SK-N-SH treated with all-trans-retinoic acid at 6 μM for 48 hours (cell line): ENCODE measurements at regions not wholly inside any gene's neighbourhood (a gene's known extent, or its start where the extent isn't known, plus 50 kb on each side); places are given as distances from the start of the nearest gene placed in this dataset.

Experiments used
- ATAC-seq: fragments of 200-7000 bp; cut with Tn5 transposase; 3 replicates; pipeline ENCODE4 v1.9.1; 2020; ENCODE audit warnings: mild to moderate bottlenecking, moderate library complexity
- ARNTL ChIP-seq: fragments of 450-650 bp; formaldehyde crosslinking; IDR thresholded peaks from 2 replicates; pipeline ENCODE4 v1.5.0; 2020; ENCODE audit warnings: low read depth, mild to moderate bottlenecking, moderate library complexity, borderline replicate concordance
- BACH2 ChIP-seq: fragments of 250-450 bp; sonication (Bioruptor Pico); IDR thresholded peaks from 2 replicates; pipeline ENCODE4 v1.9.0; 2021; ENCODE audit warnings: mild to moderate bottlenecking, borderline replicate concordance
- CSDC2 ChIP-seq: fragments of 250-450 bp; sonication (Bioruptor Pico); IDR thresholded peaks from 2 replicates; pipeline ENCODE4 v1.5.0; 2020; ENCODE audit warnings: mild to moderate bottlenecking, moderate library complexity
- ESRRG ChIP-seq: fragments of 250-450 bp; sonication (Bioruptor Pico); IDR thresholded peaks from 2 replicates; pipeline ENCODE4 v1.6.1; 2021; ENCODE audit warnings: mild to moderate bottlenecking
- GLIS3 ChIP-seq: fragments of 250-450 bp; sonication (Bioruptor Pico); IDR thresholded peaks from 2 replicates; pipeline ENCODE4 v1.5.0; 2020; ENCODE audit warnings: mild to moderate bottlenecking, moderate library complexity
- OSR1 ChIP-seq: fragments of 250-450 bp; sonication (Bioruptor Pico); IDR thresholded peaks from 2 replicates; pipeline ENCODE4 v1.8.0; 2022; ENCODE audit warnings: moderate library complexity, mild to moderate bottlenecking, inconsistent platforms
- PPARA ChIP-seq: fragments of 250-450 bp; sonication (Bioruptor Pico); IDR thresholded peaks from 2 replicates; pipeline ENCODE4 v1.5.0; 2020; ENCODE audit warnings: mild to moderate bottlenecking, borderline replicate concordance
- RARB ChIP-seq: fragments of 250-450 bp; sonication (Bioruptor Pico); IDR thresholded peaks from 2 replicates; pipeline ENCODE4 v1.8.0; 2021; ENCODE audit warnings: mild to moderate bottlenecking, moderate library complexity
- TCF4 ChIP-seq: fragments of 250-450 bp; sonication (Bioruptor Pico); IDR thresholded peaks from 2 replicates; pipeline ENCODE4 v1.8.0; 2021; ENCODE audit warnings: mild to moderate bottlenecking, moderate library complexity, borderline replicate concordance
- TOX ChIP-seq: fragments of 250-450 bp; sonication (Bioruptor Pico); IDR thresholded peaks from 2 replicates; pipeline ENCODE4 v1.8.0; 2021; ENCODE audit warnings: mild to moderate bottlenecking, moderate library complexity, borderline replicate concordance
- ZC3H10 ChIP-seq: fragments of 250-450 bp; sonication (Bioruptor Pico); IDR thresholded peaks from 2 replicates; pipeline ENCODE4 v1.5.1; 2021; ENCODE audit warnings: mild to moderate bottlenecking, moderate library complexity
- ZFP3 ChIP-seq: fragments of 250-450 bp; sonication (Bioruptor Pico); IDR thresholded peaks from 2 replicates; pipeline ENCODE4 v1.5.0; 2020; ENCODE audit warnings: mild to moderate bottlenecking, moderate library complexity
- ZFP30 ChIP-seq: fragments of 450-650 bp; formaldehyde crosslinking; IDR thresholded peaks from 2 replicates; pipeline ENCODE4 v1.5.0; 2022; ENCODE audit warnings: mild to moderate bottlenecking, moderate library complexity
- ZNF565 ChIP-seq: fragments of 450-650 bp; formaldehyde crosslinking; conservative IDR thresholded peaks from 2 replicates; pipeline ENCODE4 v1.5.0; 2020; ENCODE audit warnings: low read depth, mild to moderate bottlenecking, moderate library complexity
- ZNF8 ChIP-seq: fragments of 450-650 bp; formaldehyde crosslinking; IDR thresholded peaks from 2 replicates; pipeline ENCODE4 v1.5.0; 2020; ENCODE audit warnings: mild to moderate bottlenecking, moderate library complexity
- TF ChIP-seq, protein P1 (sequence below): fragments of 250-450 bp; sonication (Bioruptor Pico); IDR thresholded peaks from 2 replicates; pipeline ENCODE4 v1.8.0; 2021; ENCODE audit warnings: low read depth, mild to moderate bottlenecking, moderate library complexity, borderline replicate concordance
- TF ChIP-seq, protein P2 (sequence below): fragments of 250-450 bp; sonication (Bioruptor Pico); IDR thresholded peaks from 2 replicates; pipeline ENCODE4 v1.5.1; 2021; ENCODE audit warnings: mild to moderate bottlenecking, moderate library complexity
- TF ChIP-seq, protein P3 (sequence below): fragments of 250-450 bp; sonication (Bioruptor Pico); IDR thresholded peaks from 2 replicates; pipeline ENCODE4 v1.5.0; 2020; ENCODE audit warnings: mild to moderate bottlenecking, moderate library complexity
- TF ChIP-seq, protein P4 (sequence below): fragments of 250-450 bp; sonication (Bioruptor Pico); IDR thresholded peaks from 2 replicates; pipeline ENCODE4 v1.5.1; 2020; ENCODE audit warnings: low read depth, mild to moderate bottlenecking, moderate library complexity

DNA sequence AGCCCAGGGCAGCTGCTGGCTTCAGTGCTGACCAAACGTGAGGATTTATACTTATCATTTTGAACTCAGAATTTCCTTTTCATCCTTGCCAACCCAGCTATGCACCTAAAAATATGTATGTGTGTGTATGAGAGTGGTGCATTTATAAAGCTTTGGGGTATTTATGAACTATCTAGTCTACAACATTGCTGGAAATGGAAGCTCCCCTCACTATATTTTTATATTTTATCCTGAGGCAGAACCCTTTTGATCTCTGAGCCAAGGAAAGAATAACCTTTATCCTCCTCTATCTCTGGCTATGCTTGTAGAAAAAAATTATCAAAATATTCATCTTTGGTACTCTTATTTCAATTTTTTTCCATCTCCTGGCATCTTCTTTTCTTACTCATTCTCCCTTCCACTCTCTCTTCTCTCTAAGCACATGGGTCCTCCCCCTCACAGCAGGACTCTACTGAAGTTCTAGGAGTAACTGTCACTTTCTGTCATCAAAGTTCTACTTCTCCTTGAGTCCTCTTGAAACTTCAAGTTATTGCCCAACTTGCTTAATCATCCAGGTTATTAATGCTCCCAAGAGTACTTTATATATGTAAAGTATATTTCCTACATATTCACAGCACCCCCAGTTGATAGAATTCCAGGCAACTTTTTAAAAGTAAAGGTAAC, 190.9 kb downstream of the HINT1 start:
- TF ChIP-seq CSDC2 (CRISPR knock-in tag) (no peak), ZC3H10 (CRISPR knock-in tag) (no peak), ZNF565 (CRISPR knock-in tag) (no peak), BACH2 (no peak), ZNF8 (CRISPR knock-in tag) (no peak), ESRRG (CRISPR knock-in tag) (no peak), RARB (CRISPR knock-in tag) (no peak), PPARA (CRISPR knock-in tag) (no peak), ZFP30 (no peak), GLIS3 (no peak), OSR1 (no peak), ARNTL (CRISPR knock-in tag) (no peak)
- TF ChIP-seq, protein P1, sequence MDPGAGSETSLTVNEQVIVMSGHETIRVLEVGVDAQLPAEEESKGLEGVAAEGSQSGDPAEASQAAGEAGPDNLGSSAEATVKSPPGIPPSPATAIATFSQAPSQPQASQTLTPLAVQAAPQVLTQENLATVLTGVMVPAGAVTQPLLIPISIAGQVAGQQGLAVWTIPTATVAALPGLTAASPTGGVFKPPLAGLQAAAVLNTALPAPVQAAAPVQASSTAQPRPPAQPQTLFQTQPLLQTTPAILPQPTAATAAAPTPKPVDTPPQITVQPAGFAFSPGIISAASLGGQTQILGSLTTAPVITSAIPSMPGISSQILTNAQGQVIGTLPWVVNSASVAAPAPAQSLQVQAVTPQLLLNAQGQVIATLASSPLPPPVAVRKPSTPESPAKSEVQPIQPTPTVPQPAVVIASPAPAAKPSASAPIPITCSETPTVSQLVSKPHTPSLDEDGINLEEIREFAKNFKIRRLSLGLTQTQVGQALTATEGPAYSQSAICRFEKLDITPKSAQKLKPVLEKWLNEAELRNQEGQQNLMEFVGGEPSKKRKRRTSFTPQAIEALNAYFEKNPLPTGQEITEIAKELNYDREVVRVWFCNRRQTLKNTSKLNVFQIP (CRISPR knock-in tag): no peak
- TF ChIP-seq, protein P2, sequence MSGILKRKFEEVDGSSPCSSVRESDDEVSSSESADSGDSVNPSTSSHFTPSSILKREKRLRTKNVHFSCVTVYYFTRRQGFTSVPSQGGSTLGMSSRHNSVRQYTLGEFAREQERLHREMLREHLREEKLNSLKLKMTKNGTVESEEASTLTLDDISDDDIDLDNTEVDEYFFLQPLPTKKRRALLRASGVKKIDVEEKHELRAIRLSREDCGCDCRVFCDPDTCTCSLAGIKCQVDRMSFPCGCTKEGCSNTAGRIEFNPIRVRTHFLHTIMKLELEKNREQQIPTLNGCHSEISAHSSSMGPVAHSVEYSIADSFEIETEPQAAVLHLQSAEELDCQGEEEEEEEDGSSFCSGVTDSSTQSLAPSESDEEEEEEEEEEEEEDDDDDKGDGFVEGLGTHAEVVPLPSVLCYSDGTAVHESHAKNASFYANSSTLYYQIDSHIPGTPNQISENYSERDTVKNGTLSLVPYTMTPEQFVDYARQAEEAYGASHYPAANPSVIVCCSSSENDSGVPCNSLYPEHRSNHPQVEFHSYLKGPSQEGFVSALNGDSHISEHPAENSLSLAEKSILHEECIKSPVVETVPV (CRISPR knock-in tag): no peak
- TF ChIP-seq, protein P3, sequence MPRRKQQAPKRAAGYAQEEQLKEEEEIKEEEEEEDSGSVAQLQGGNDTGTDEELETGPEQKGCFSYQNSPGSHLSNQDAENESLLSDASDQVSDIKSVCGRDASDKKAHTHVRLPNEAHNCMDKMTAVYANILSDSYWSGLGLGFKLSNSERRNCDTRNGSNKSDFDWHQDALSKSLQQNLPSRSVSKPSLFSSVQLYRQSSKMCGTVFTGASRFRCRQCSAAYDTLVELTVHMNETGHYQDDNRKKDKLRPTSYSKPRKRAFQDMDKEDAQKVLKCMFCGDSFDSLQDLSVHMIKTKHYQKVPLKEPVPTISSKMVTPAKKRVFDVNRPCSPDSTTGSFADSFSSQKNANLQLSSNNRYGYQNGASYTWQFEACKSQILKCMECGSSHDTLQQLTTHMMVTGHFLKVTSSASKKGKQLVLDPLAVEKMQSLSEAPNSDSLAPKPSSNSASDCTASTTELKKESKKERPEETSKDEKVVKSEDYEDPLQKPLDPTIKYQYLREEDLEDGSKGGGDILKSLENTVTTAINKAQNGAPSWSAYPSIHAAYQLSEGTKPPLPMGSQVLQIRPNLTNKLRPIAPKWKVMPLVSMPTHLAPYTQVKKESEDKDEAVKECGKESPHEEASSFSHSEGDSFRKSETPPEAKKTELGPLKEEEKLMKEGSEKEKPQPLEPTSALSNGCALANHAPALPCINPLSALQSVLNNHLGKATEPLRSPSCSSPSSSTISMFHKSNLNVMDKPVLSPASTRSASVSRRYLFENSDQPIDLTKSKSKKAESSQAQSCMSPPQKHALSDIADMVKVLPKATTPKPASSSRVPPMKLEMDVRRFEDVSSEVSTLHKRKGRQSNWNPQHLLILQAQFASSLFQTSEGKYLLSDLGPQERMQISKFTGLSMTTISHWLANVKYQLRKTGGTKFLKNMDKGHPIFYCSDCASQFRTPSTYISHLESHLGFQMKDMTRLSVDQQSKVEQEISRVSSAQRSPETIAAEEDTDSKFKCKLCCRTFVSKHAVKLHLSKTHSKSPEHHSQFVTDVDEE (CRISPR knock-in tag): no peak
- no peak for ATAC-seq

DNA sequence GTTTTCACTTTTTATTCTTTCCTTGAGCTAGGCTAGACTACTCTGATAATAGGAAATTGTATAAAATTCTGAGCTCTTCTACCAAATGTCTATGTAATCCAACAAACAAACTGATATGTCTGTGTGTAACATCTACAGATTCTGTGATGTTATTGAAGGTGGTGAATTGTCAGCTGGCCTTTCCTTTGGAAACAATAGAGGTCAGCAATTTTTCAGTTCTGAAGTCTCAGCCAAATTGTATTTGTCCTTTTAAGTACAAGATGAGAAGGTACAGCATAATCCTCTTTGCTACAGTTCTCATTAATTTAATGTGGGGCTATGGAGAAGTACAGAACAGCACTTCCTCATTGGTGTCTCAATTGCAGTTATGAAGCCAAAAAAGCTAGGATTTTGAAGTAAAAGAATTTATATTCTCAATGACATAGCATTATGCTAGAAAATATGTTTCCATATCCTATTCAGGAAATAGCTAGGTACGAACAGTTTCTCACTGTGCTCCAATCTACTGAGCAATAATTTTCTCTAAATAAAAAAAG, 198.0 kb downstream of the HINT1 start:
- no peak for TF ChIP-seq ZFP30
- no peak for TF ChIP-seq OSR1
- TF ChIP-seq ZFP3: no peak
- no peak for TF ChIP-seq CSDC2 (CRISPR knock-in tag)
- no peak for TF ChIP-seq GLIS3
- TF ChIP-seq, protein P2 (CRISPR knock-in tag): no peak
- TF ChIP-seq, protein P4, sequence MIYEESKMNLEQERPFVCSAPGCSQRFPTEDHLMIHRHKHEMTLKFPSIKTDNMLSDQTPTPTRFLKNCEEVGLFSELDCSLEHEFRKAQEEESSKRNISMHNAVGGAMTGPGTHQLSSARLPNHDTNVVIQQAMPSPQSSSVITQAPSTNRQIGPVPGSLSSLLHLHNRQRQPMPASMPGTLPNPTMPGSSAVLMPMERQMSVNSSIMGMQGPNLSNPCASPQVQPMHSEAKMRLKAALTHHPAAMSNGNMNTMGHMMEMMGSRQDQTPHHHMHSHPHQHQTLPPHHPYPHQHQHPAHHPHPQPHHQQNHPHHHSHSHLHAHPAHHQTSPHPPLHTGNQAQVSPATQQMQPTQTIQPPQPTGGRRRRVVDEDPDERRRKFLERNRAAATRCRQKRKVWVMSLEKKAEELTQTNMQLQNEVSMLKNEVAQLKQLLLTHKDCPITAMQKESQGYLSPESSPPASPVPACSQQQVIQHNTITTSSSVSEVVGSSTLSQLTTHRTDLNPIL (CRISPR knock-in tag): no peak
- no peak for TF ChIP-seq RARB (CRISPR knock-in tag)
- no peak for TF ChIP-seq TOX (CRISPR knock-in tag)
- TF ChIP-seq ZC3H10 (CRISPR knock-in tag): no peak
- TF ChIP-seq PPARA (CRISPR knock-in tag): no peak
- no peak for ATAC-seq

DNA sequence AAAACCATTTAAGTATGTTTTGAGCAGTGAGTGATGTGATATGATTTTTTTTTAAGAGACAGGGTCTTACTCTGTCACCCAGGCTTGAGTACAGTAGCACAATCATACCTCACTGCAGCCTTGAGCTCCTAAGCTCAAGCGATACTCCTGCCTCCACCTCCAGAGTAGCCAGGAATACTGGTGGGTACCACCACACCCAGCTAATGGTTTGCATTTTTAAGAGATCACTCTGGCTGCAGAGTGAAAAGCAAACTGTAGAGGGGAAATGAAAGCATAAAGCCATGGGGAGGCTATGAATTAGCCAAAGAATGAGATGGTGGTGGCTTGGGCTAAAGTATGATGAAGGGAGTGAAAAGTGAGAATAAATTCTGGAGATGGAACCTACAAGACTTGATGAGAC, 199.1 kb downstream of the HINT1 start:
- ATAC-seq: no peak
- TF ChIP-seq, protein P3 (CRISPR knock-in tag): no peak
- TF ChIP-seq, protein P2 (CRISPR knock-in tag): no peak
- TF ChIP-seq ZC3H10 (CRISPR knock-in tag) (no peak), ZFP3 (no peak), BACH2 (no peak), TCF4 (no peak), ESRRG (CRISPR knock-in tag) (no peak)
- TF ChIP-seq, protein P1 (CRISPR knock-in tag): no peak
- TF ChIP-seq, protein P4 (CRISPR knock-in tag): no peak
